ENCODE measurements at regions not wholly inside any gene's neighbourhood (a gene's known extent, or its start where the extent isn't known, plus 50 kb on each side); places are given as distances from the start of the nearest gene placed in this dataset.

DNA sequence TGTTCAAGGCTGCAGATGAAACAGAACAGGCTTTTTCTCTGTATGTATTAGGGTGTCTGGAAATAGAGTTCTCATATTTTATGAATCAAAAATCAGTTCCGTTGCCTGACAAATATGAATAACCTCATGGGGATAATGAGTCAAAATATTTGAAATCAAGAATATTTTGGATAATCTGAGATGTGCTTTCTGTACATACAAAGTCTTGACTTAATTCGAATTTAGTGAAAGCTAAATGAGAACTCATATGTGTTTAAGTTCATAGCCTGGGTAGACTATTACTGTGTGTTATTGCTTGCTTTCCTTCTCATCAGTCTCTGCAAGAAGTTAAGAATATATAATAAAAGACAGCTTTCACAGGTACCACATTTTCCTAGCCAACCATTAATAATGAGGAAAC is 689.0 kb downstream of the REEP3 start:
- no peak overlapping the region for H2AFZ ChIP-seq
- H3K79me2 ChIP-seq = no peaks in the 10 kb centered on the region
- no peak overlapping the region for H3K4me3 ChIP-seq
- no peaks in the 10 kb centered on the region for H3K27me3 ChIP-seq
- no peaks in the 10 kb centered on the region for H3K4me1 ChIP-seq (ENCODE audit: insufficient read depth)
- no peak overlapping the region for H3K4me2 ChIP-seq
- no peak for DNase-seq (ENCODE audit: low spot score)
- no peak overlapping the region for H3K27ac ChIP-seq
- H3K9me3 ChIP-seq (ENCODE audit: low read depth) = no peaks in the 10 kb centered on the region
- 90% methylated on average over 2 of the region's 2 CpGs for WGBS (ENCODE audit: low lambda C conversion rate, missing lambda C conversion rate)
- TF ChIP-seq EZH2phosphoT487 (IDR thresholded peaks at IDR 0.05; ENCODE audit: low read depth, severe bottlenecking, unreplicated experiment) (no peak), EZH2 (IDR thresholded peaks at IDR 0.05; ENCODE audit: borderline replicate concordance) (no peak)
- TF ChIP-seq, protein P1, sequence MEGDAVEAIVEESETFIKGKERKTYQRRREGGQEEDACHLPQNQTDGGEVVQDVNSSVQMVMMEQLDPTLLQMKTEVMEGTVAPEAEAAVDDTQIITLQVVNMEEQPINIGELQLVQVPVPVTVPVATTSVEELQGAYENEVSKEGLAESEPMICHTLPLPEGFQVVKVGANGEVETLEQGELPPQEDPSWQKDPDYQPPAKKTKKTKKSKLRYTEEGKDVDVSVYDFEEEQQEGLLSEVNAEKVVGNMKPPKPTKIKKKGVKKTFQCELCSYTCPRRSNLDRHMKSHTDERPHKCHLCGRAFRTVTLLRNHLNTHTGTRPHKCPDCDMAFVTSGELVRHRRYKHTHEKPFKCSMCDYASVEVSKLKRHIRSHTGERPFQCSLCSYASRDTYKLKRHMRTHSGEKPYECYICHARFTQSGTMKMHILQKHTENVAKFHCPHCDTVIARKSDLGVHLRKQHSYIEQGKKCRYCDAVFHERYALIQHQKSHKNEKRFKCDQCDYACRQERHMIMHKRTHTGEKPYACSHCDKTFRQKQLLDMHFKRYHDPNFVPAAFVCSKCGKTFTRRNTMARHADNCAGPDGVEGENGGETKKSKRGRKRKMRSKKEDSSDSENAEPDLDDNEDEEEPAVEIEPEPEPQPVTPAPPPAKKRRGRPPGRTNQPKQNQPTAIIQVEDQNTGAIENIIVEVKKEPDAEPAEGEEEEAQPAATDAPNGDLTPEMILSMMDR (IDR thresholded peaks at IDR 0.05; ENCODE audit: poor library complexity) = no peak
- H3K36me3 ChIP-seq (replicated peaks; ENCODE audit: insufficient read depth, low read depth) = no peaks in the 10 kb centered on the region
- H4K20me1 ChIP-seq (ENCODE audit: insufficient read depth, poor library complexity, severe bottlenecking) = no peaks in the 10 kb centered on the region
- H3K9me2 ChIP-seq (replicated peaks; ENCODE audit: insufficient read depth) = no peaks in the 10 kb centered on the region

GRCh38 chr10:64211466-64211865 is 690.3 kb downstream of the REEP3 start:
- no peaks in the 10 kb centered on the region for H3K9me2 ChIP-seq (replicated peaks; ENCODE audit: insufficient read depth)
- no peak overlapping the region for H2AFZ ChIP-seq
- H3K4me1 ChIP-seq (ENCODE audit: insufficient read depth) = no peaks in the 10 kb centered on the region
- H3K36me3 ChIP-seq (replicated peaks; ENCODE audit: insufficient read depth, low read depth) = no peaks in the 10 kb centered on the region
- no peak for TF ChIP-seq EZH2 (IDR thresholded peaks at IDR 0.05; ENCODE audit: borderline replicate concordance)
- TF ChIP-seq, protein P1 (IDR thresholded peaks at IDR 0.05; ENCODE audit: poor library complexity) = no peak
- TF ChIP-seq EZH2phosphoT487 (IDR thresholded peaks at IDR 0.05; ENCODE audit: low read depth, severe bottlenecking, unreplicated experiment) = no peak
- DNase-seq (ENCODE audit: low spot score) = no peak
- no peaks in the 10 kb centered on the region for H4K20me1 ChIP-seq (ENCODE audit: insufficient read depth, poor library complexity, severe bottlenecking)
- 84% methylated on average over 3 of the region's 3 CpGs for WGBS (ENCODE audit: low lambda C conversion rate, missing lambda C conversion rate)
- no peak overlapping the region for H3K4me3 ChIP-seq
- no peak overlapping the region for H3K4me2 ChIP-seq
- H3K27ac ChIP-seq = no peak overlapping the region
- no peaks in the 10 kb centered on the region for H3K27me3 ChIP-seq
- no peaks in the 10 kb centered on the region for H3K79me2 ChIP-seq
- no peaks in the 10 kb centered on the region for H3K9me3 ChIP-seq (ENCODE audit: low read depth)

GRCh38 chr10:64215088-64215487 is 693.9 kb downstream of the REEP3 start:
- no peak for TF ChIP-seq EZH2 (IDR thresholded peaks at IDR 0.05; ENCODE audit: borderline replicate concordance)
- TF ChIP-seq, protein P1 (IDR thresholded peaks at IDR 0.05; ENCODE audit: poor library complexity) = no peak
- no peak for TF ChIP-seq EZH2phosphoT487 (IDR thresholded peaks at IDR 0.05; ENCODE audit: low read depth, severe bottlenecking, unreplicated experiment)
- 76% methylated on average over 1 of the region's 1 CpG for WGBS (ENCODE audit: low lambda C conversion rate, missing lambda C conversion rate)
- H4K20me1 ChIP-seq (ENCODE audit: insufficient read depth, poor library complexity, severe bottlenecking) = no peaks in the 10 kb centered on the region
- H3K4me1 ChIP-seq (ENCODE audit: insufficient read depth) = no peaks in the 10 kb centered on the region
- H3K27me3 ChIP-seq = no peaks in the 10 kb centered on the region
- H3K9me3 ChIP-seq (ENCODE audit: low read depth) = no peaks in the 10 kb centered on the region
- H3K27ac ChIP-seq = no peak overlapping the region
- no peaks in the 10 kb centered on the region for H3K9me2 ChIP-seq (replicated peaks; ENCODE audit: insufficient read depth)
- DNase-seq (ENCODE audit: low spot score) = no peak
- H2AFZ ChIP-seq = no peak overlapping the region
- H3K36me3 ChIP-seq (replicated peaks; ENCODE audit: insufficient read depth, low read depth) = no peaks in the 10 kb centered on the region
- no peaks in the 10 kb centered on the region for H3K79me2 ChIP-seq
- H3K4me2 ChIP-seq = no peak overlapping the region
- no peak overlapping the region for H3K4me3 ChIP-seq

Measured in hepatocyte (in vitro differentiated cells).